CD14-positive monocyte (primary cell): ENCODE measurements at regions not wholly inside any gene's neighbourhood (a gene's known extent, or its start where the extent isn't known, plus 50 kb on each side); places are given as distances from the start of the nearest gene placed in this dataset.

Experiments used
- DNase-seq, 3 donors: peaks; one replicate each; pipeline ENCODE4 v3.0.0-alpha.2; 2011 to 2022
- H2AFZ ChIP-seq: 2 replicates; pipeline ENCODE4 v1.6.0; 2012; ENCODE audit warnings: mild to moderate bottlenecking, low read depth, low read length, inconsistent platforms; ENCODE audit not compliant: insufficient read depth, poor library complexity, severe bottlenecking
- H3K27ac ChIP-seq, 2 donors: 1 replicate in 1 of 2; 2 replicates in 1 of 2; pipeline ENCODE4 v1.5.1; 2012 to 2013; ENCODE audit warnings: low read length in 2 of 2, control low read depth in 1 of 2, inconsistent platforms in 1 of 2, low read depth in 1 of 2, mild to moderate bottlenecking in 1 of 2
- H3K27me3 ChIP-seq, 2 donors: one replicate each; pipeline versions ENCODE4 v1.6.0 to v1.6.1; 2011 to 2013; ENCODE audit warnings: low read length in 2 of 2; ENCODE audit not compliant: control insufficient read depth in 2 of 2, insufficient read depth in 2 of 2
- H3K36me3 ChIP-seq, 2 donors: replicated peaks in 1 of 2; 1 replicate in 1 of 2; 2 replicates in 1 of 2; pipeline versions ENCODE4 v1.5.1 to v1.6.1; 2012 to 2013; ENCODE audit warnings: low read length in 2 of 2, control low read depth in 1 of 2, inconsistent platforms in 1 of 2, mild to moderate bottlenecking in 1 of 2; ENCODE audit not compliant: insufficient read depth in 2 of 2, control insufficient read depth in 1 of 2
- H3K4me1 ChIP-seq, 2 donors: 1 replicate in 1 of 2; 2 replicates in 1 of 2; pipeline versions ENCODE4 v1.5.1 to v1.6.1; 2012 to 2013; ENCODE audit warnings: low read length in 2 of 2, control low read depth in 1 of 2, inconsistent platforms in 1 of 2, mild to moderate bottlenecking in 1 of 2, moderate library complexity in 1 of 2; ENCODE audit not compliant: insufficient read depth in 2 of 2, control insufficient read depth in 1 of 2
- H3K4me2 ChIP-seq: replicated peaks from 2 replicates; pipeline ENCODE3; 2012; ENCODE audit warnings: low read length, moderate library complexity, mild to moderate bottlenecking; ENCODE audit not compliant: poor library complexity, severe bottlenecking; ENCODE audit errors: extremely low read depth
- H3K4me3 ChIP-seq, 3 experiments: fragments of 200-600 bp in 1 of 3; sonication (generic) in 1 of 3; replicated peaks in 1 of 3; 1 replicate in 2 of 3; 2 replicates in 1 of 3; pipeline ENCODE4 v1.5.1; 2011 to 2013; ENCODE audit warnings: low read length in 3 of 3, mild to moderate bottlenecking in 3 of 3, control low read depth in 2 of 3, low read depth in 2 of 3, inconsistent platforms in 1 of 3, moderate library complexity in 1 of 3
- H3K79me2 ChIP-seq: 2 replicates; pipeline ENCODE4 v1.6.0; 2012; ENCODE audit warnings: mild to moderate bottlenecking, control low read depth, inconsistent platforms, low read length, moderate library complexity; ENCODE audit not compliant: insufficient read depth
- H3K9ac ChIP-seq: 2 replicates; pipeline ENCODE4 v1.6.0; 2017; ENCODE audit warnings: low read length, mild to moderate bottlenecking; ENCODE audit not compliant: insufficient read depth, poor library complexity, severe bottlenecking
- H3K9me3 ChIP-seq, 2 donors: replicated peaks in 1 of 2; 1 replicate in 1 of 2; 2 replicates in 1 of 2; pipeline versions ENCODE4 v1.5.1 to v1.6.1; 2012 to 2013; ENCODE audit warnings: low read length in 2 of 2, control low read depth in 1 of 2; ENCODE audit not compliant: control insufficient read depth in 1 of 2, insufficient read depth in 1 of 2
- H4K20me1 ChIP-seq: 2 replicates; pipeline ENCODE4 v1.6.0; 2012; ENCODE audit warnings: mild to moderate bottlenecking, low read length, control low read depth, moderate library complexity; ENCODE audit not compliant: insufficient read depth
- H3K27ac Mint-ChIP-seq, 7 donors: one replicate each; pipeline ENCODE4 v1.8.0; 2020; ENCODE audit warnings: mild to moderate bottlenecking in 7 of 7, mixed read lengths in 7 of 7, moderate library complexity in 6 of 7, inconsistent platforms in 2 of 7
- H3K27me3 Mint-ChIP-seq, 3 donors: one replicate each; pipeline ENCODE4 v1.8.0; 2021 to 2022; ENCODE audit warnings: low read depth in 3 of 3, mild to moderate bottlenecking in 3 of 3, mixed read lengths in 3 of 3, moderate library complexity in 3 of 3, inconsistent platforms in 1 of 3
- H3K36me3 Mint-ChIP-seq, 2 donors: one replicate each; pipeline ENCODE4 v1.8.0; 2020; ENCODE audit warnings: mixed read lengths in 2 of 2, inconsistent platforms in 1 of 2, mild to moderate bottlenecking in 1 of 2
- H3K4me1 Mint-ChIP-seq: one replicate; pipeline ENCODE4 v1.8.0; 2020; ENCODE audit warnings: mild to moderate bottlenecking, mixed read lengths
- H3K4me3 Mint-ChIP-seq, 2 donors: one replicate each; pipeline ENCODE4 v1.8.0; 2020; ENCODE audit warnings: mild to moderate bottlenecking in 2 of 2, mixed read lengths in 2 of 2, moderate library complexity in 1 of 2
- H3K9me3 Mint-ChIP-seq, 7 donors: one replicate each; pipeline ENCODE4 v1.8.0; 2020 to 2022; ENCODE audit warnings: mixed read lengths in 7 of 7, mild to moderate bottlenecking in 6 of 7, moderate library complexity in 6 of 7, inconsistent platforms in 2 of 7
- CTCF ChIP-seq: fragments of 200-600 bp; IDR thresholded peaks from one replicate; pipeline ENCODE4 v1.8.0; 2022; ENCODE audit warnings: antibody characterized with exemption, mild to moderate bottlenecking
- WGBS: methylation state at CpG from one replicate; pipeline ENCODE4 v1.1.5; 2013; ENCODE audit warnings: missing lambda C conversion rate; ENCODE audit not compliant: insufficient coverage; 5-methylcytosine and 5-hydroxymethylcytosine counted together
- intact Hi-C, 2 donors: fragments of 100-400 bp; cut with micrococcal nuclease; formaldehyde crosslinking; loops; one replicate each; pipeline versions ENCODE4 v1.15.0 to v1.15.1; 2023

- Histone ChIP-seq H3K79me2 (no peaks in the 10 kb centered on the region), H3K27ac (no peak overlapping the region)
- H3K36me3 Mint-ChIP-seq: no peaks in the 10 kb centered on the region
Observed at GRCh38 chr14:97780804-97781203, 983.6 kb downstream of the VRK1 start.

GRCh38 chr14:97781961-97782360 lies 984.8 kb downstream of the VRK1 start:
- no peak overlapping the region for H3K4me3 ChIP-seq
- H3K27me3 ChIP-seq: no peaks in the 10 kb centered on the region
- Mint-ChIP-seq H3K27me3 (peaks cover 0 to 2% (median 0%) of the 10 kb centered on the region in 3 donors), H3K9me3 (peaks cover 0 to 4% (median 2%) of the 10 kb centered on the region in 7 donors), H3K4me1 (no peaks in the 10 kb centered on the region), H3K27ac (no peak overlapping the region), H3K36me3 (no peaks in the 10 kb centered on the region), H3K4me3 (no peak overlapping the region)
- no peak overlapping the region for H3K9ac ChIP-seq
- H3K9me3 ChIP-seq: peaks cover 0 to 3% of the 10 kb centered on the region in 2 donors
- H2AFZ ChIP-seq: no peak overlapping the region
- H3K4me2 ChIP-seq: no peak overlapping the region
- H3K79me2 ChIP-seq: no peaks in the 10 kb centered on the region
- no peak overlapping the region for H3K27ac ChIP-seq
- 95% methylated on average over 2 of the region's 5 CpGs for WGBS
- H3K36me3 ChIP-seq: no peaks in the 10 kb centered on the region
- no peak for TF ChIP-seq CTCF
- no peaks in the 10 kb centered on the region for H3K4me1 ChIP-seq
- H4K20me1 ChIP-seq: no peaks in the 10 kb centered on the region
- intact Hi-C loops: no loop called here
- no peak for DNase-seq

More at GRCh38 chr14:97780804-97781203, 983.6 kb downstream of the VRK1 start:
- Histone ChIP-seq H3K4me1 (no peaks in the 10 kb centered on the region), H3K9ac (no peak overlapping the region), H3K4me2 (no peak overlapping the region), H2AFZ (no peak overlapping the region), H3K4me3 (no peak overlapping the region), H3K27me3 (no peaks in the 10 kb centered on the region), H3K9me3 (peaks cover 0 to 3% of the 10 kb centered on the region in 2 donors), H4K20me1 (no peaks in the 10 kb centered on the region), H3K36me3 (no peaks in the 10 kb centered on the region)
- intact Hi-C loops: no loop called here
- Mint-ChIP-seq H3K4me3 (no peak overlapping the region), H3K27ac (no peak overlapping the region), H3K9me3 (peaks cover 0 to 8% (median 2%) of the 10 kb centered on the region in 7 donors), H3K27me3 (peaks cover 0 to 2% (median 2%) of the 10 kb centered on the region in 3 donors), H3K4me1 (no peaks in the 10 kb centered on the region)
- no peak for TF ChIP-seq CTCF
- DNase-seq: no peak
- 88% methylated on average over 2 of the region's 5 CpGs for WGBS
